Psoas muscle (tissue), 7 donors: ENCODE measurements at regions not wholly inside any gene's neighbourhood (a gene's known extent, or its start where the extent isn't known, plus 50 kb on each side); places are given as distances from the start of the nearest gene placed in this dataset.

ENCODE experiments used
- ATAC-seq, 4 donors: fragments of 200-7000 bp; cut with Tn5 transposase; one replicate each; pipeline ENCODE4 v1.9.1; 2020; ENCODE audit warnings: moderate library complexity in 3 of 4, mild to moderate bottlenecking in 2 of 4
- DNase-seq, 2 donors: peaks; one replicate each; pipeline ENCODE4 v3.0.0-alpha.2; 2020
- H3K27ac ChIP-seq: fragments of 200-600 bp; one replicate; pipeline ENCODE4 v1.8.0; 2022
- H3K27me3 ChIP-seq, 3 donors: fragments of 200-600 bp in 1 of 3; one replicate each; pipeline versions ENCODE4 v1.6.1 to v1.8.0; 2013 to 2022; ENCODE audit warnings: low read length in 2 of 3, mild to moderate bottlenecking in 2 of 3, moderate library complexity in 1 of 3; ENCODE audit not compliant: insufficient read depth in 3 of 3
- H3K36me3 ChIP-seq, 2 donors: fragments of 200-600 bp in 1 of 2; one replicate each; pipeline versions ENCODE4 v1.6.1 to v1.8.0; 2013 to 2022; ENCODE audit warnings: low read depth in 1 of 2, mild to moderate bottlenecking in 1 of 2, moderate library complexity in 1 of 2; ENCODE audit not compliant: insufficient read depth in 1 of 2
- H3K4me1 ChIP-seq: fragments of 200-600 bp; one replicate; pipeline ENCODE4 v1.8.0; 2022
- H3K4me3 ChIP-seq: fragments of 200-600 bp; one replicate; pipeline ENCODE4 v1.8.0; 2022; ENCODE audit warnings: mild to moderate bottlenecking
- H3K9me3 ChIP-seq: fragments of 200-600 bp; one replicate; pipeline ENCODE4 v1.8.0; 2022
- WGBS, 3 donors: extraction: QIAGEN DNeasy Blood & Tissue Kit; methylation state at CpG; one replicate each; pipeline versions ENCODE4 v1.1.6 to v1.1.7; 2013; 5-methylcytosine and 5-hydroxymethylcytosine counted together
- intact Hi-C, 2 donors: fragments of 100-400 bp; cut with DNase I; formaldehyde crosslinking; loops; one replicate each; pipeline versions ENCODE4 v1.11.0 to v1.14.2; 2022
- TF ChIP-seq, protein P1 (sequence below): fragments of 200-600 bp; IDR thresholded peaks from one replicate; pipeline ENCODE4 v1.8.0; 2022; ENCODE audit warnings: antibody characterized with exemption
- donor health status: healthy with polysubstance abuse.
- donor health status: DM: no; HTN: no; CAD: no; lungs with moderate emphysema.
- donor health status: Bipolar disorder and iron deficiency.
- donor health status: healthy.
- donor health status: DM: yes; HTN: yes; CAD: no.
- donor health status: DM: no; HTN: no; CAD: no.
- donor health status: DM: yes; HTN: yes; CAD: no.

DNA sequence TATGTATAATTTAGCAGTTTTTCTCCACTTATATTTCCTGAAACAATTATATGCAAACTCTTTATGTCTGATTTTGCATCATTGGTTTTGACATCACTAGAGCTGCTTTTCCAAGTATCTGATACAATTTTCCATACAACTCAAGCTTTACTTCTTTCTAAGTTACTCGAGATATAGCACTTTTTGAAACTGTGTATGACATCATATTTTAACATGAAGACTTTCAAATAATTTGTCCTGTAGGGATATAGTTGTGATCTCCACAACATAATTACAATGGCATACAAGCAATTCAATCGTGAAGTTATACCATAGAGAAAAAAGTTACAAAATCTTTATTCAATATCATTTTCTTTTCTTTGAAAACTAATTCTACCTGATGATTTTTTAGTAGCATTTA lies 173.0 kb downstream of the LEPR start:
- Histone ChIP-seq H3K4me3 (no peak overlapping the region), H3K9me3 (no peaks in the 10 kb centered on the region), H3K36me3 (no peaks in the 10 kb centered on the region), H3K4me1 (no peaks in the 10 kb centered on the region), H3K27me3 (no peaks in the 10 kb centered on the region), H3K27ac (no peak overlapping the region)
- 90 to 93% (median 92%) methylated on average over 2 of the region's 2 CpGs for WGBS, 3 donors
- ATAC-seq (no peak), DNase-seq (no peak)
- intact Hi-C loops: no loop called here
- TF ChIP-seq, protein P1, sequence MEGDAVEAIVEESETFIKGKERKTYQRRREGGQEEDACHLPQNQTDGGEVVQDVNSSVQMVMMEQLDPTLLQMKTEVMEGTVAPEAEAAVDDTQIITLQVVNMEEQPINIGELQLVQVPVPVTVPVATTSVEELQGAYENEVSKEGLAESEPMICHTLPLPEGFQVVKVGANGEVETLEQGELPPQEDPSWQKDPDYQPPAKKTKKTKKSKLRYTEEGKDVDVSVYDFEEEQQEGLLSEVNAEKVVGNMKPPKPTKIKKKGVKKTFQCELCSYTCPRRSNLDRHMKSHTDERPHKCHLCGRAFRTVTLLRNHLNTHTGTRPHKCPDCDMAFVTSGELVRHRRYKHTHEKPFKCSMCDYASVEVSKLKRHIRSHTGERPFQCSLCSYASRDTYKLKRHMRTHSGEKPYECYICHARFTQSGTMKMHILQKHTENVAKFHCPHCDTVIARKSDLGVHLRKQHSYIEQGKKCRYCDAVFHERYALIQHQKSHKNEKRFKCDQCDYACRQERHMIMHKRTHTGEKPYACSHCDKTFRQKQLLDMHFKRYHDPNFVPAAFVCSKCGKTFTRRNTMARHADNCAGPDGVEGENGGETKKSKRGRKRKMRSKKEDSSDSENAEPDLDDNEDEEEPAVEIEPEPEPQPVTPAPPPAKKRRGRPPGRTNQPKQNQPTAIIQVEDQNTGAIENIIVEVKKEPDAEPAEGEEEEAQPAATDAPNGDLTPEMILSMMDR: no peak

DNA sequence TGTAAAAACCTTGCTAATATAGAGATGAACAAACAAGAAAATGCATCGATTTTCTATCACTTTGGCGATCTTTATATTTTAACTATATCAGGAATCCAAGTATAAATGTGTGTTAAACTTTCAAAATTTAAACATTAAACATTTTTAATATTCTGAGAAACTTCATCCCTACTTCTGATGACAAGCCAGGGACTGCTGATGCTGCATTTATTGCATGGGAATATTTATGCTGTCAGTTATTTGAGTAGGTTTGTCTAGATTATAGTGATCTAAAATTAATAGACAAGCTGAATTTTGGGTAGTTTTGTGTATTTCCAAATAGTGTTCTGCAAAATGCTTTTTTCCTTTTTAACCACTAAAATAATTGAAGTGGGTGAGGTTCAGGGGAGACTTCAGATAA lies 175.3 kb downstream of the LEPR start:
- intact Hi-C loops: no loop called here

DNA sequence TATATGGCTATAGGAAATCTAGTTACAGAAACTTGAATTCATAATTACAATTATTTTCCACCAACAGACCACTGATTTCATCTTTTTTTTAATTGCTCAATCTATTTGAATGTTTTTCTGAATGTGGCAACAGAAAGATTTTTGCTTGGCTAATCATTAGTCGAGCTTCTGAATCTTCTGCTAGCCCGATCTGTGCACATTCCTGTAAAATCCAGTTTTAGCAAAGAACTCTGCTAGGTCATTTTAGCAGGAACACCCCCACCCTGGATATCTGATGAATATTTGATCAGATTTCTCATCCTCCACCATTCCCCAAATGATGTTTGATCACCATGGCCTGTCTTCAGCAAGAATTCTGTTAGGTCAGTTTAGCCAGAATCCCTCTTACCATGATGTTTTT lies 176.3 kb downstream of the LEPR start:
- ATAC-seq: no peak
- Histone ChIP-seq H3K36me3 (no peaks in the 10 kb centered on the region), H3K4me3 (no peak overlapping the region), H3K4me1 (no peaks in the 10 kb centered on the region), H3K27ac (no peak overlapping the region), H3K27me3 (no peaks in the 10 kb centered on the region), H3K9me3 (no peaks in the 10 kb centered on the region)
- TF ChIP-seq, protein P1: no peak
- intact Hi-C loops: no loop called here
- 88 to 97% (median 96%) methylated on average over 2 of the region's 2 CpGs for WGBS, 3 donors
- DNase-seq: no peak

More for the DNA sequence above, 175.3 kb downstream of the LEPR start:
- Histone ChIP-seq H3K4me1 (no peaks in the 10 kb centered on the region), H3K27me3 (no peaks in the 10 kb centered on the region), H3K4me3 (no peak overlapping the region), H3K27ac (no peak overlapping the region), H3K9me3 (no peaks in the 10 kb centered on the region), H3K36me3 (no peaks in the 10 kb centered on the region)
- DNase-seq (no peak), ATAC-seq (no peak)
- TF ChIP-seq, protein P1: no peak
- WGBS, 3 donors: 96 to 99% (median 98%) methylated on average over 2 of the region's 2 CpGs

DNA sequence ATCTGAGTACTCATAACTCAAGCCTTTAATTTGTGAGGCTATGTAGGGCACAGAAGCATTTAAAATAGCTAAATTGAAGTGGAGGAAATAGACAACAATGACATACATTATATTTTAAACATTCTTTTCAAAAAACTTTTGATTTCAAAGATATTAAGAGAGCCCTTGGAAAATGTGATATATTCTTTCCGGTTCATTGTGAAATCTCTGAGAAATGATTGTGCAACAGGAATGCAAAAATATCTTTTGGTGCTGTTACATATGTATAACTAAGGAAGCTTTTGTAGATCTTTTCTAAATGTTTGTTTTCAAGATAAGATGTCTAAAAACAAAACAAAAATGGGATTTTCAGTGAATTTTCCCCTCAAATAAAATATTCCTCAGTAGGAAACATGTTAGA lies 185.2 kb downstream of the LEPR start:
- TF ChIP-seq, protein P1: no peak
- H3K27ac ChIP-seq: no peak overlapping the region
- no peaks in the 10 kb centered on the region for H3K27me3 ChIP-seq
- no peak overlapping the region for H3K4me3 ChIP-seq
- DNase-seq: no peak
- H3K36me3 ChIP-seq: no peaks in the 10 kb centered on the region
- intact Hi-C loops: no loop called here
- H3K4me1 ChIP-seq: no peaks in the 10 kb centered on the region
- H3K9me3 ChIP-seq: no peaks in the 10 kb centered on the region
- WGBS, 3 donors: 86 to 89% (median 87%) methylated on average over 1 of the region's 1 CpG
- no peak for ATAC-seq

DNA sequence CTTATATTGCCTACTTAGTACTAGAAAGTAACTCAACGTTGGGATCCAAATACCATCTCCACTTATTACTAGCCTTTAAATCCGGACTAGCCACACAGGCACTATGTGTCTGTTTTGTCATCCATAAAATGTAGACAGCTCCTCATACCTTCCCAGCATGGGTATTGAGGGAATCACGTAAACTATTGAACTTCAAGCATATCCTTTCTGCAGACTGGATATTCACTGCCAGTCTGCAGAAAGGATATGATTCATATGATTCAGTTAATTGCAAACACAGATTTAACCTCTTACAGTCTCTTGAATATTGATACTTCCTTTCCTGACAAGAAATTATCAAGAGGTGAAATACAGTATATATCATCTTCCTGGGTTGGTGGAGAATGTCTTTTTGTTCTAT lies 186.0 kb downstream of the LEPR start:
- TF ChIP-seq, protein P1: no peak
- intact Hi-C loops: no loop called here
- Histone ChIP-seq H3K4me1 (no peaks in the 10 kb centered on the region), H3K9me3 (no peaks in the 10 kb centered on the region), H3K36me3 (no peaks in the 10 kb centered on the region), H3K4me3 (no peak overlapping the region), H3K27ac (no peak overlapping the region), H3K27me3 (no peaks in the 10 kb centered on the region)
- WGBS, 3 donors: 59 to 75% (median 74%) methylated on average over 3 of the region's 3 CpGs
- no peak for DNase-seq
- no peak for ATAC-seq
